RWPE1 (cell line): ENCODE measurements at regions not wholly inside any gene's neighbourhood (a gene's known extent, or its start where the extent isn't known, plus 50 kb on each side); places are given as distances from the start of the nearest gene placed in this dataset.
"Not testable (repeated sequence)": the region's sequence is repeated elsewhere in the genome, so short reads cannot be mapped to it uniquely, and the experiment has no call there.

Experiments used
- CTCF ChIA-PET: fragments of 350-600 bp; sonication (Branson Sonifier 250); formaldehyde crosslinking; extraction: SDS; loops from one replicate; lab custom pipeline; 2021; lab: Yijun Ruan, JAX
- POLR2A ChIA-PET: fragments of 400-600 bp; formaldehyde crosslinking; extraction: SDS; loops from one replicate; lab custom pipeline; 2020; ENCODE audit warnings: antibody characterized with exemption; ENCODE audit not compliant: low non-redundant PET; lab: Yijun Ruan, JAX
- DNase-seq: peaks from one replicate; pipeline ENCODE4 v3.0.0; 2012; ENCODE audit warnings: low spot score
- H3K27ac ChIP-seq: fragments of 450-650 bp; 2 replicates; pipeline ENCODE4 v1.5.1; 2017
- TF ChIP-seq, protein P1 (sequence below): fragments of 450-650 bp; conservative IDR thresholded peaks from 2 replicates; pipeline ENCODE4 v1.5.1; 2017; ENCODE audit warnings: low read depth, mild to moderate bottlenecking

DNA sequence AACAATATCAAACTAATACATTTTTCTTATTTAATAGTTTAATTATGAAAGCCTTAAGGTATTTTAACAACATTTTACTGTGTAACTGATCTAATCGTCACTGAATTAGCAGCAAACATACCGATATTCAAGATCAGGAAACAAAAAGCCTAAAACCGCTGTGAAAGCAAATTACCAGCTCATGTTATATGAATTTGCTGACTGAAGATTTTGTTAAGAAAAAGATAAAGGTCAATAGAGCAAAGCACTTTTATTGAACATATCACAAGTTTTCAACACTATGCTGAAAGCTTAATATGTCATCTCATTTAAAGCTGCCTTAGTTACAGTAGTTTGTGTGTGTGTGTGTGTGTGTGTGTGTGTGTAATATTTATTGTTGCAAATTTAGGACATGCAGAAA is 1634.9 kb upstream of the NUDT12 start:
- ChIA-PET POLR2A (no interaction called here), CTCF (no interaction called here)
- H3K27ac ChIP-seq: no peak overlapping the region
- TF ChIP-seq, protein P1, sequence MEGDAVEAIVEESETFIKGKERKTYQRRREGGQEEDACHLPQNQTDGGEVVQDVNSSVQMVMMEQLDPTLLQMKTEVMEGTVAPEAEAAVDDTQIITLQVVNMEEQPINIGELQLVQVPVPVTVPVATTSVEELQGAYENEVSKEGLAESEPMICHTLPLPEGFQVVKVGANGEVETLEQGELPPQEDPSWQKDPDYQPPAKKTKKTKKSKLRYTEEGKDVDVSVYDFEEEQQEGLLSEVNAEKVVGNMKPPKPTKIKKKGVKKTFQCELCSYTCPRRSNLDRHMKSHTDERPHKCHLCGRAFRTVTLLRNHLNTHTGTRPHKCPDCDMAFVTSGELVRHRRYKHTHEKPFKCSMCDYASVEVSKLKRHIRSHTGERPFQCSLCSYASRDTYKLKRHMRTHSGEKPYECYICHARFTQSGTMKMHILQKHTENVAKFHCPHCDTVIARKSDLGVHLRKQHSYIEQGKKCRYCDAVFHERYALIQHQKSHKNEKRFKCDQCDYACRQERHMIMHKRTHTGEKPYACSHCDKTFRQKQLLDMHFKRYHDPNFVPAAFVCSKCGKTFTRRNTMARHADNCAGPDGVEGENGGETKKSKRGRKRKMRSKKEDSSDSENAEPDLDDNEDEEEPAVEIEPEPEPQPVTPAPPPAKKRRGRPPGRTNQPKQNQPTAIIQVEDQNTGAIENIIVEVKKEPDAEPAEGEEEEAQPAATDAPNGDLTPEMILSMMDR: no peak
- no peak for DNase-seq

DNA sequence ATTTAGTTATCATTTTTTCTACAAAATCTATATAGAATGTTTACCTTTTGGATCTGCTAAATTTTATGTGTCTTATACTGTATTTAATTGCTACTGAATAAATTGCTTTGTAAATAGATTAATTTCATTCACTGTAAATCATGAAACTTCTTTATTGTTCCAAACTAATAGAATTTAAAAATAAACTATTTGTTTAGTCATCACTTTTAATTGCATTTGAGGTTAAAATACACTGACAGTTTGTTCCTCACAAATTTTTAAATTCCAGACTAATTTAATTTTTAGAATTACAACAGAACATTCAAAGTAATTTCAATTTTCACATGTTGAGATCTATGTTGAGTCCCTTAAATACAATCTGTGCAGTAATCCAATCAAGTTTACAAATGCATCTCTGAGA is 1633.2 kb upstream of the NUDT12 start:
- H3K27ac ChIP-seq: no peak overlapping the region
- DNase-seq: no peak
- POLR2A ChIA-PET: no interaction called here
- TF ChIP-seq, protein P1: no peak
- CTCF ChIA-PET: interaction anchor here (0.7 kb wide), 1 partner anchor 189 kb away, joined by 3 read pairs; no protein-coding TSS in a partner anchor

DNA sequence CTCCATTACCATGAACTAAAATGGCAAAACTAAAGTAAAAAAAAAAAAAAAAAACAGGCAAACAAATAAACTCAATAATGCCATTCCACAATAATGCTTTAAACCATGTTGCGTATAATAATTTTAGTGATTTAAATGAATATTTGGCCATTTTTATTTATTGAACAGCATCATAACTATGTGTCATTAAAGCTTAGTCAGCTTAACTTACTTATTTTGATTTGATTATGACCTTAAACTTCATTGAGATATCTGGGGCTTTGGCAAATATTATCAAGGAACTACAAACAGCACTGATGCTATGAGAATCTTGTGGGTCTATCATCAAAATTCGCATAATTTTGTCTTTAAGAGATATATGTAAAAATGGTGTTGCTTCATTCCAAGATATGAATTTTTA is 1610.3 kb upstream of the NUDT12 start:
- POLR2A ChIA-PET: no interaction called here
- no peak for DNase-seq
- TF ChIP-seq, protein P1: no peak
- CTCF ChIA-PET: no interaction called here
- no peak overlapping the region for H3K27ac ChIP-seq

DNA sequence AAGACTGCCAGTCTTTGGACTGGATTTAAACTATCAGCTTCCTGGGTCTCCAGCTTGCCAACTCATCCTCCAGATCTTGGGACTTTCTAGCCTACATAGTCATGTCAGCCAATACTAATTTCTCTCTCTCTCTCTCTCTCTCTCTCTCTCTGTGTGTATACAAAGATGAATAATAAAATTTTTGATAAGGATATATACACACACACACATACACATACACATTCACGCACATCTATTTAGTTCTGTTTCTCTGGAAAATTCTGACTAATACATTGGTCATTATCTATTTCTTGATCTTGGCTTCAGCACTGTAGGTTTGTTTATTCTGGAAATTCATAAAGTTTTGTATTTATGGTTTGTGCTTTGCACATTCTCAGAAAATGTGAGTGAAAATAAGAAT is 1606.2 kb upstream of the NUDT12 start:
- ChIA-PET POLR2A (no interaction called here), CTCF (interaction anchor here (1.0 kb wide), 1 partner anchor 15 kb away, joined by 4 read pairs; no protein-coding TSS in a partner anchor)
- TF ChIP-seq, protein P1: no peak
- H3K27ac ChIP-seq: no peak overlapping the region
- no peak for DNase-seq

DNA sequence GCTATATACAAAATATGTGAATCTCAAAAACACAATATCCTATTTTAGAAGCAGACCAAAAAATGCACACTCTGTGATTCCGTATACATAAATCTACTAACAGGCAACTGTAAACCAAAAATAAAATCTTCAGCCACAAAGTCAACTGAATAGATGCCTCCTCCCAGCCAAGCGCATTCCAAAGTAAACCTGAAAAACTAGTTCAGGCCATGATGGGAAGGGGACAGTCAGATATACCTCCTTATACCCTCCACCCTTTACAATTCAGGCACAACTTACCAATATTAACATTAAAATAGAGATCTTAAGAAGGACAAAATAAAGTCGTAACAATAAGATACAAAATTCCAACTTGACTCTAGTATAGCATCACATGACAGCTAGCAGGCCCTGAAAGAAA is 1604.5 kb upstream of the NUDT12 start:
- no peak overlapping the region for H3K27ac ChIP-seq
- DNase-seq: no peak
- ChIA-PET POLR2A (no interaction called here), CTCF (no interaction called here)
- TF ChIP-seq, protein P1: no peak

DNA sequence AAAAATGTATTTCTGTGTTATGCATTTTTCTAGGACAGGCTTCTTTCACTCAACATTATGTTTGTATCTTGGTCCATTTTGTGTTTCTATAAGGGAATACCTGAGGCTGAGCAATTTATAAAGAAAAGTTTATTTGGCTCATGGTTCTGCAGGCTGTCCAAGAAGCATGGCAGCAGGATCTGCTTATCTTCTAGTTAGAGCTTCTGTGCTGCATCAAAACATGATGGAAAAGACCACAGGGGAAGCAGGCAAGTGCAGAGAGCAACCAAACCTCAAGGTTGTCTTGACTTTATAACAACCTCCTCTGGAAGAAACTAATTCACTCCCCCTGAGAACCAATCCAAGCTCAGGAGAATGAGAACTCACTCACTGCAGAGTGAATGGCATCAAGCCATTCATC is 1601.0 kb upstream of the NUDT12 start:
- TF ChIP-seq, protein P1: no peak
- no peak overlapping the region for H3K27ac ChIP-seq
- ChIA-PET CTCF (interaction anchor here (0.6 kb wide), 1 partner anchor 381 kb away, joined by 3 read pairs; no protein-coding TSS in a partner anchor), POLR2A (no interaction called here)
- DNase-seq: no peak

DNA sequence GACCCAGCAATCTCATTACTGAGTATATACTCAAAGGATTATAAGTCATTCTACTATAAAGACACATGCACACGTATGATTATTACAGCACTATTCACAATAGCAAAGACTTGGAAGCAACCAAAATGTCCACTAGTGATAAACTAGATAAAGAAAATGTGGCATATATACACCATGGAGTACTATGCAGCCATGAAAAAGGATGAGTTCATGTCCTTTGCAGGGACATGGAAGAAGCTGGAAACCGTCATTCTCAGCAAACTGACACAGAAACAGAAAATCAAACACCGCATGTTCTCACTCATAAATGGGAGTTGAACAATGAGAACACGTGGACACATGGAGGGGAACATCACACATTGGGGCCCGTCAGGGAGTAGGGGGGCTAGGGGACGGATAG is 1600.0 kb upstream of the NUDT12 start:
- CTCF ChIA-PET, DNase-seq, POLR2A ChIA-PET, H3K27ac ChIP-seq: not testable (repeated sequence)
